ENCODE measurements at regions not wholly inside any gene's neighbourhood (a gene's known extent, or its start where the extent isn't known, plus 50 kb on each side); places are given as distances from the start of the nearest gene placed in this dataset.

DNA sequence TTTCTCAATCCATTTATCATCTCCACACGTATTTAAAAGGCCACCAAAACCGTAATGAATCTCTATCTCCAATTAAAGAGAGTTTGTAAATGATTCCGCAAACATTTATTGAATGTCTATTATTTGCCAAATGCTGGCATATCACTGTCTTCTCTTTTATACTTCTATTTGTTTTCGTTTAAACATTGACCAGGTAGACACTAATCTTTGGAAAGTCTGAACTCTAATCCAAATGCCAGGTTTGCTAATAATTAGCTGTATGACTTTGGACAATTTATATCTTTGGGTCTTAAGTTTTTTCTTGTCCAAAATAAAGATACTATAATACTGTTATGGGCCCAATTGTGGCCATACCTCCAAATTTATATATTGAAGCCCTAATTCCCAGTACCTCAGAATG is 299.2 kb upstream of the TBX18 start (continued):
- TF ChIP-seq ZNF717 (CRISPR knock-in tag; IDR thresholded peaks at IDR 0.05): no peak

DNA sequence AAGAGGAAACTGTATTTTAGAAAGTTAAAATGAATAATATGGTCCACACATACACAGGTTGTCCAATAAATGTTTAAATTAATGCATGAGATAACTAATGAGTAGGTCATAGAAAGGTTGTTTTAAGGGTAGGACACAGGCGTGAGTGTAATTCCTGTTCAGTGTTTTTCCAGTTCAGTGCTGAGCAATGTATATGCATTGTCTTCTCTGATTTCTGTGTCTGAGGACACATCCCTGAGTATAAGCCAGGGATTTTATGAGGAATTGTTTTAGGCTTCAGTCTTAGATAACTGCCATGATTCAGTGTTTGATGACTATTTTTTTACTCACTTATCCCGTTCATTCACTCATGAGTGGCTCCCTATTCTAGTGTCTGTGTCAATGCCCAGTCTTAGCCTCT is 298.5 kb upstream of the TBX18 start:
- no peak for DNase-seq (ENCODE audit: extremely low read depth in 1 of 4, low spot score in 3 of 4)
- no peak overlapping the region for H3K9ac ChIP-seq (ENCODE audit: insufficient read depth in 1 of 2, low read depth in 2 of 2, low read length in 2 of 2)
- POLR2A ChIA-PET: no interaction called here
- CTCF ChIA-PET (ENCODE audit: low intra/inter-chr PET ratio): no interaction called here
- BruUV-seq (replicated peaks): no TSS peak
- H3K4me3 ChIP-seq: no peak overlapping the region
- FAIRE-seq: no peak
- no peak overlapping the region for H2AFZ ChIP-seq (ENCODE audit: low read depth, low read length)
- H4K20me1 ChIP-seq (replicated peaks; ENCODE audit: control insufficient read depth, insufficient read depth, low read length): no peaks in the 10 kb centered on the region
- intact Hi-C loops (cut with micrococcal nuclease): no loop called here
- WGBS (ENCODE audit: insufficient coverage, low coverage, missing lambda C conversion rate): 7% methylated on average over 2 of the region's 2 CpGs
- no peaks in the 10 kb centered on the region for H3K4me1 ChIP-seq (replicated peaks in 1 of 2; ENCODE audit: control insufficient read depth in 2 of 2, insufficient read depth in 2 of 2, low read length in 2 of 2)
- in situ Hi-C loops (cut with MboI): no loop called here
- H3K27me3 ChIP-seq (ENCODE audit: control insufficient read depth in 2 of 2, insufficient read depth in 2 of 2, low read length in 2 of 2): no peaks in the 10 kb centered on the region
- H3K36me3 ChIP-seq (ENCODE audit: control insufficient read depth, insufficient read depth, low read length): no peaks in the 10 kb centered on the region
- no peaks in the 10 kb centered on the region for H3K9me1 ChIP-seq (ENCODE audit: control insufficient read depth, insufficient read depth, low read length)
- no peak overlapping the region for H3K4me2 ChIP-seq (ENCODE audit: insufficient read depth, low read length)
- TF ChIP-seq, protein P1, sequence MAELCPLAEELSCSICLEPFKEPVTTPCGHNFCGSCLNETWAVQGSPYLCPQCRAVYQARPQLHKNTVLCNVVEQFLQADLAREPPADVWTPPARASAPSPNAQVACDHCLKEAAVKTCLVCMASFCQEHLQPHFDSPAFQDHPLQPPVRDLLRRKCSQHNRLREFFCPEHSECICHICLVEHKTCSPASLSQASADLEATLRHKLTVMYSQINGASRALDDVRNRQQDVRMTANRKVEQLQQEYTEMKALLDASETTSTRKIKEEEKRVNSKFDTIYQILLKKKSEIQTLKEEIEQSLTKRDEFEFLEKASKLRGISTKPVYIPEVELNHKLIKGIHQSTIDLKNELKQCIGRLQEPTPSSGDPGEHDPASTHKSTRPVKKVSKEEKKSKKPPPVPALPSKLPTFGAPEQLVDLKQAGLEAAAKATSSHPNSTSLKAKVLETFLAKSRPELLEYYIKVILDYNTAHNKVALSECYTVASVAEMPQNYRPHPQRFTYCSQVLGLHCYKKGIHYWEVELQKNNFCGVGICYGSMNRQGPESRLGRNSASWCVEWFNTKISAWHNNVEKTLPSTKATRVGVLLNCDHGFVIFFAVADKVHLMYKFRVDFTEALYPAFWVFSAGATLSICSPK (IDR thresholded peaks at IDR 0.05; ENCODE audit: borderline replicate concordance): no peak
- TF ChIP-seq NR4A1 (CRISPR knock-in tag; IDR thresholded peaks at IDR 0.05) (no peak), NR4A1 (tag; IDR thresholded peaks at IDR 0.05) (no peak), HDAC8 (tag; IDR thresholded peaks at IDR 0.05) (no peak), DMBX1 (CRISPR knock-in tag; IDR thresholded peaks at IDR 0.05; ENCODE audit: borderline replicate concordance) (no peak), MAFF (IDR thresholded peaks at IDR 0.05; ENCODE audit: low read length) (no peak), GABPB2 (CRISPR knock-in tag; conservative IDR thresholded peaks at IDR 0.05) (no peak), PHF8 (IDR thresholded peaks at IDR 0.05; ENCODE audit: borderline replicate concordance, low read length) (no peak), ZNF507 (tag; conservative IDR thresholded peaks at IDR 0.05) (no peak), ZBTB7A (IDR thresholded peaks at IDR 0.05; ENCODE audit: borderline replicate concordance, control insufficient read depth, low read depth, low read length) (no peak)
- H3K27ac ChIP-seq (ENCODE audit: extremely low read depth, low read depth, low read length): no peak overlapping the region
- no peak for ATAC-seq
- no peaks in the 10 kb centered on the region for H3K79me2 ChIP-seq (ENCODE audit: control insufficient read depth, insufficient read depth, low read length)
- no peaks in the 10 kb centered on the region for H3K9me3 ChIP-seq (replicated peaks; ENCODE audit: control insufficient read depth, insufficient read depth, low read depth, low read length)

Data from K562 (cell line).